ENCODE measurements at regions not wholly inside any gene's neighbourhood (a gene's known extent, or its start where the extent isn't known, plus 50 kb on each side); places are given as distances from the start of the nearest gene placed in this dataset.

GRCh38 chr2:133863106-133863800 lies 295.0 kb upstream of the NCKAP5 start:
- Histone ChIP-seq H2AFZ (ENCODE audit: low read depth, low read length) (no peak overlapping the region), H3K9me2 (ENCODE audit: insufficient read depth, low read length) (no peaks in the 10 kb centered on the region), H3K27ac (ENCODE audit: low read length) (no peak overlapping the region), H3F3A (ENCODE audit: insufficient read depth, low read length, poor library complexity, severe bottlenecking) (no peaks in the 10 kb centered on the region), H3K27me3 (ENCODE audit: insufficient read depth, low read depth, low read length) (no peaks in the 10 kb centered on the region), H3K4me2 (ENCODE audit: low read length) (no peak overlapping the region), H3K4me3 (ENCODE audit: low read length) (no peak overlapping the region), H3K9ac (ENCODE audit: low read length) (no peak overlapping the region), H3K9me3 (ENCODE audit: low read length) (no peaks in the 10 kb centered on the region), H3K79me2 (replicated peaks; ENCODE audit: insufficient read depth, low read length) (no peaks in the 10 kb centered on the region), H4K20me1 (ENCODE audit: insufficient read depth) (no peaks in the 10 kb centered on the region), H3K36me3 (ENCODE audit: insufficient read depth, low read length) (no peaks in the 10 kb centered on the region)
- TF ChIP-seq TAF1 (IDR thresholded peaks at IDR 0.05; ENCODE audit: low read depth), result no peak
- TF ChIP-seq MXI1 (conservative IDR thresholded peaks at IDR 0.05; ENCODE audit: poor library complexity, severe bottlenecking), result no peak
- no peak for TF ChIP-seq POLR2AphosphoS5 (IDR thresholded peaks at IDR 0.05)
- no peak for TF ChIP-seq EP300 (conservative IDR thresholded peaks at IDR 0.05; ENCODE audit: poor library complexity, severe bottlenecking)
- no peak for TF ChIP-seq SMC3 (conservative IDR thresholded peaks at IDR 0.05; ENCODE audit: poor library complexity)
- TF ChIP-seq, protein P1, sequence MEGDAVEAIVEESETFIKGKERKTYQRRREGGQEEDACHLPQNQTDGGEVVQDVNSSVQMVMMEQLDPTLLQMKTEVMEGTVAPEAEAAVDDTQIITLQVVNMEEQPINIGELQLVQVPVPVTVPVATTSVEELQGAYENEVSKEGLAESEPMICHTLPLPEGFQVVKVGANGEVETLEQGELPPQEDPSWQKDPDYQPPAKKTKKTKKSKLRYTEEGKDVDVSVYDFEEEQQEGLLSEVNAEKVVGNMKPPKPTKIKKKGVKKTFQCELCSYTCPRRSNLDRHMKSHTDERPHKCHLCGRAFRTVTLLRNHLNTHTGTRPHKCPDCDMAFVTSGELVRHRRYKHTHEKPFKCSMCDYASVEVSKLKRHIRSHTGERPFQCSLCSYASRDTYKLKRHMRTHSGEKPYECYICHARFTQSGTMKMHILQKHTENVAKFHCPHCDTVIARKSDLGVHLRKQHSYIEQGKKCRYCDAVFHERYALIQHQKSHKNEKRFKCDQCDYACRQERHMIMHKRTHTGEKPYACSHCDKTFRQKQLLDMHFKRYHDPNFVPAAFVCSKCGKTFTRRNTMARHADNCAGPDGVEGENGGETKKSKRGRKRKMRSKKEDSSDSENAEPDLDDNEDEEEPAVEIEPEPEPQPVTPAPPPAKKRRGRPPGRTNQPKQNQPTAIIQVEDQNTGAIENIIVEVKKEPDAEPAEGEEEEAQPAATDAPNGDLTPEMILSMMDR (IDR thresholded peaks at IDR 0.05; ENCODE audit: poor library complexity, severe bottlenecking), result no peak
- no peak for TF ChIP-seq EZH2 (IDR thresholded peaks at IDR 0.05; ENCODE audit: borderline replicate concordance, insufficient read depth, low read length, poor library complexity, severe bottlenecking)
- no peak for TF ChIP-seq RAD21 (conservative IDR thresholded peaks at IDR 0.05)
- no peak for TF ChIP-seq REST (IDR thresholded peaks at IDR 0.05; ENCODE audit: borderline replicate concordance)

- Histone ChIP-seq H3K9ac (ENCODE audit: low read length) (no peak overlapping the region), H4K20me1 (ENCODE audit: insufficient read depth) (no peaks in the 10 kb centered on the region), H3K9me2 (ENCODE audit: insufficient read depth, low read length) (no peaks in the 10 kb centered on the region), H3F3A (ENCODE audit: insufficient read depth, low read length, poor library complexity, severe bottlenecking) (no peaks in the 10 kb centered on the region), H3K4me3 (ENCODE audit: low read length) (no peak overlapping the region), H3K27ac (ENCODE audit: low read length) (no peak overlapping the region), H3K9me3 (ENCODE audit: low read length) (no peaks in the 10 kb centered on the region), H2AFZ (ENCODE audit: low read depth, low read length) (no peak overlapping the region), H3K4me2 (ENCODE audit: low read length) (no peak overlapping the region), H3K36me3 (ENCODE audit: insufficient read depth, low read length) (no peaks in the 10 kb centered on the region), H3K79me2 (replicated peaks; ENCODE audit: insufficient read depth, low read length) (no peaks in the 10 kb centered on the region), H3K27me3 (ENCODE audit: insufficient read depth, low read depth, low read length) (no peaks in the 10 kb centered on the region)
- TF ChIP-seq MXI1 (conservative IDR thresholded peaks at IDR 0.05; ENCODE audit: poor library complexity, severe bottlenecking), result no peak
- no peak for TF ChIP-seq POLR2AphosphoS5 (IDR thresholded peaks at IDR 0.05)
- TF ChIP-seq, protein P1 (IDR thresholded peaks at IDR 0.05; ENCODE audit: poor library complexity, severe bottlenecking), result no peak
- TF ChIP-seq RAD21 (conservative IDR thresholded peaks at IDR 0.05), result no peak
- TF ChIP-seq SMC3 (conservative IDR thresholded peaks at IDR 0.05; ENCODE audit: poor library complexity), result no peak
- no peak for TF ChIP-seq EP300 (conservative IDR thresholded peaks at IDR 0.05; ENCODE audit: poor library complexity, severe bottlenecking)
Observed at GRCh38 chr2:133865141-133865540, 296.9 kb upstream of the NCKAP5 start.
